ENCODE measurements at regions not wholly inside any gene's neighbourhood (a gene's known extent, or its start where the extent isn't known, plus 50 kb on each side); places are given as distances from the start of the nearest gene placed in this dataset.

- TF ChIP-seq CTCF (IDR thresholded peaks at IDR 0.05), result no peak
- no peak for TF ChIP-seq ZFX (IDR thresholded peaks at IDR 0.05; ENCODE audit: borderline replicate concordance)
- no peak overlapping the region for H3K27ac ChIP-seq
These were observed 74.5 kb upstream of the WWC1 start for GRCh38 chr5:168216989-168217388.

- TF ChIP-seq CTCF (IDR thresholded peaks at IDR 0.05) (no peak), ZFX (IDR thresholded peaks at IDR 0.05; ENCODE audit: borderline replicate concordance) (no peak)
- no peak overlapping the region for H3K27ac ChIP-seq
These were observed 73.9 kb upstream of the WWC1 start for GRCh38 chr5:168217497-168217896.

GRCh38 chr5:168218746-168219145 is 72.7 kb upstream of the WWC1 start:
- no peak overlapping the region for H3K27ac ChIP-seq
- TF ChIP-seq CTCF (IDR thresholded peaks at IDR 0.05) (no peak), ZFX (IDR thresholded peaks at IDR 0.05; ENCODE audit: borderline replicate concordance) (no peak)

- TF ChIP-seq ZFX (IDR thresholded peaks at IDR 0.05; ENCODE audit: borderline replicate concordance) (no peak), CTCF (IDR thresholded peaks at IDR 0.05) (peak; percentile 90)
- no peak overlapping the region for H3K27ac ChIP-seq
These were observed 71.7 kb upstream of the WWC1 start for GRCh38 chr5:168219515-168220410.

- TF ChIP-seq ZFX (IDR thresholded peaks at IDR 0.05; ENCODE audit: borderline replicate concordance) (no peak), CTCF (IDR thresholded peaks at IDR 0.05) (no peak)
- no peak overlapping the region for H3K27ac ChIP-seq
These were observed 67.4 kb upstream of the WWC1 start for GRCh38 chr5:168224085-168224484.

- TF ChIP-seq CTCF (IDR thresholded peaks at IDR 0.05), result no peak
- TF ChIP-seq ZFX (IDR thresholded peaks at IDR 0.05; ENCODE audit: borderline replicate concordance), result no peak
- no peak overlapping the region for H3K27ac ChIP-seq
These were observed 65.4 kb upstream of the WWC1 start for GRCh38 chr5:168226012-168226411.

GRCh38 chr5:168227001-168227400 is 64.4 kb upstream of the WWC1 start:
- no peak overlapping the region for H3K27ac ChIP-seq
- TF ChIP-seq ZFX (IDR thresholded peaks at IDR 0.05; ENCODE audit: borderline replicate concordance) (no peak), CTCF (IDR thresholded peaks at IDR 0.05) (no peak)
